Heart left ventricle (tissue), 13 donors: ENCODE measurements at regions not wholly inside any gene's neighbourhood (a gene's known extent, or its start where the extent isn't known, plus 50 kb on each side); places are given as distances from the start of the nearest gene placed in this dataset.

Source experiments
- POLR2A ChIP-seq, 2 donors: fragments of 450-650 bp; IDR thresholded peaks; one replicate each; pipeline ENCODE4 v1.6.1; 2017; ENCODE audit warnings: antibody characterized with exemption in 2 of 2, mild to moderate bottlenecking in 2 of 2, moderate library complexity in 2 of 2
- TF ChIP-seq, protein P1 (sequence below), 12 donors: fragments of 200-600 bp; sonication (generic) in 4 of 12; IDR thresholded peaks; one replicate each; pipeline versions ENCODE4 v1.5.0 to v1.8.0; 2018 to 2022; ENCODE audit warnings: antibody characterized with exemption in 12 of 12, mild to moderate bottlenecking in 5 of 12
- donor health status: ischemic (EF 13 %, LVEDD 7.1; RV severe dilation, severe dysfunction).
- donor health status: DM: no; HTN: yes; CAD: no.
- donor health status: DM: no; HTN: no; CAD: no.
- donor health status: ischemic (EF 25% LVEDD 6.9; RV normal size, moderate dysfunction).
- donor health status: ischemic (EF 25% LVEDD 5.7; RV mildly dilated, moderate dysfunction).
- donor health status: ischemic (EF 35%, LVEDD 5.7; RV mildly dilated, moderate dysfunction).
- donor health status: nonischemic (EF 11% LVEDD 7.7; RV severe dilation, severe dysfunction).
- donor health status: DM: yes; HTN: yes; CAD: no.
- donor health status: PGD.
- donor health status: ischemic (EF 29% LVEDD 5.4; RV normal size, mild dysfunction).
- donor health status: nonischemic (EF 23%, LVEDD 6.1; RV moderate dilation, normal function).

DNA sequence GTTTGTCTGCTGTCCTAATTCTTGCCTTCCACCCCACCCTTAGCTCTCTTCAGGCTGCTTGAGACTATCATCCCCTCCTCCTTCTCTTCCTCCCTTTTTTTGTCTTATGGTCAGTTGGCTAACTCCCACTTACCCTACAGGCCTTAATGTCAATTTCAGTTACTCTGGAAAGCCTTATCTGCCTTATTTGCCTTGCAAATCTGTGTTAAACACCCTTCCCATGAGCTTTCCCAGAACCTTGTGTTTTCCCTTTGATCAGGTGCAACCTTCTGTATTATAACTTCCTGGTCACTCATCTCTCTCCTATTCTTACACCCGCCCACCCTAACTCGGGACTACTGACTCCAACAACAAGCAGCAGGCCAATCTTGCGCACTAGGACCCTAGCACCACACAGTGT lies 74.8 kb downstream of the COX18 start:
- TF ChIP-seq, protein P1, sequence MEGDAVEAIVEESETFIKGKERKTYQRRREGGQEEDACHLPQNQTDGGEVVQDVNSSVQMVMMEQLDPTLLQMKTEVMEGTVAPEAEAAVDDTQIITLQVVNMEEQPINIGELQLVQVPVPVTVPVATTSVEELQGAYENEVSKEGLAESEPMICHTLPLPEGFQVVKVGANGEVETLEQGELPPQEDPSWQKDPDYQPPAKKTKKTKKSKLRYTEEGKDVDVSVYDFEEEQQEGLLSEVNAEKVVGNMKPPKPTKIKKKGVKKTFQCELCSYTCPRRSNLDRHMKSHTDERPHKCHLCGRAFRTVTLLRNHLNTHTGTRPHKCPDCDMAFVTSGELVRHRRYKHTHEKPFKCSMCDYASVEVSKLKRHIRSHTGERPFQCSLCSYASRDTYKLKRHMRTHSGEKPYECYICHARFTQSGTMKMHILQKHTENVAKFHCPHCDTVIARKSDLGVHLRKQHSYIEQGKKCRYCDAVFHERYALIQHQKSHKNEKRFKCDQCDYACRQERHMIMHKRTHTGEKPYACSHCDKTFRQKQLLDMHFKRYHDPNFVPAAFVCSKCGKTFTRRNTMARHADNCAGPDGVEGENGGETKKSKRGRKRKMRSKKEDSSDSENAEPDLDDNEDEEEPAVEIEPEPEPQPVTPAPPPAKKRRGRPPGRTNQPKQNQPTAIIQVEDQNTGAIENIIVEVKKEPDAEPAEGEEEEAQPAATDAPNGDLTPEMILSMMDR (IDR thresholded peaks at IDR 0.05), result no peak
- no peak for TF ChIP-seq POLR2A (IDR thresholded peaks at IDR 0.05)
